NCI-H146 (cell line): ENCODE measurements at regions not wholly inside any gene's neighbourhood (a gene's known extent, or its start where the extent isn't known, plus 50 kb on each side); places are given as distances from the start of the nearest gene placed in this dataset.
A peak's percentile ranks its signal among the peaks of the same experiment; 100 is the strongest.

ENCODE experiments used
- DNase-seq: peaks from one replicate; lab custom pipeline; 2025; lab: John Stamatoyannopoulos, UW

GRCh38 chr1:114314098-114314497 is 160.4 kb upstream of the SYT6 start:
- no peak for DNase-seq

GRCh38 chr1:114310695-114311271 is 157.1 kb upstream of the SYT6 start:
- DNase-seq = no peak

GRCh38 chr1:114302821-114303220 is 149.2 kb upstream of the SYT6 start:
- no peak for DNase-seq

GRCh38 chr1:114299331-114299975 is 145.8 kb upstream of the SYT6 start:
- no peak for DNase-seq

GRCh38 chr1:114298008-114298407 is 144.3 kb upstream of the SYT6 start:
- DNase-seq = no peak

GRCh38 chr1:114296413-114296812 is 142.7 kb upstream of the SYT6 start:
- no peak for DNase-seq

GRCh38 chr1:114295321-114295720 is 141.7 kb upstream of the SYT6 start:
- DNase-seq = no peak

- no peak for DNase-seq
Measured at GRCh38 chr1:114292835-114293234, 139.2 kb upstream of the SYT6 start.

- DNase-seq = no peak
Measured at GRCh38 chr1:114292194-114292593, 138.5 kb upstream of the SYT6 start.

- no peak for DNase-seq
Measured at GRCh38 chr1:114290776-114291175, 137.1 kb upstream of the SYT6 start.

GRCh38 chr1:114290341-114290740 is 136.7 kb upstream of the SYT6 start:
- DNase-seq = no peak

GRCh38 chr1:114289824-114290223 is 136.2 kb upstream of the SYT6 start:
- DNase-seq = no peak

- DNase-seq = no peak
Measured at GRCh38 chr1:114289306-114289705, 135.6 kb upstream of the SYT6 start.

GRCh38 chr1:114286960-114287359 is 133.3 kb upstream of the SYT6 start:
- DNase-seq = no peak

- DNase-seq = no peak
Measured at GRCh38 chr1:114286179-114286578, 132.5 kb upstream of the SYT6 start.

- peak; percentile 73 for DNase-seq
Measured at GRCh38 chr1:114282751-114283403, 129.2 kb upstream of the SYT6 start.

- DNase-seq = no peak
Measured at GRCh38 chr1:114278911-114279310, 125.2 kb upstream of the SYT6 start.

- DNase-seq = no peak
Measured at GRCh38 chr1:114278430-114278829, 124.8 kb upstream of the SYT6 start.

GRCh38 chr1:114274621-114275317 is 121.1 kb upstream of the SYT6 start:
- DNase-seq = no peak

- no peak for DNase-seq
Measured at GRCh38 chr1:114272593-114272992, 118.9 kb upstream of the SYT6 start.

GRCh38 chr1:114270718-114271117 is 117.0 kb upstream of the SYT6 start:
- DNase-seq = no peak

- DNase-seq = no peak
Measured at GRCh38 chr1:114270282-114270681, 116.6 kb upstream of the SYT6 start.

- DNase-seq = no peak
Measured at GRCh38 chr1:114269539-114269938, 115.9 kb upstream of the SYT6 start.
